ENCODE measurements at regions not wholly inside any gene's neighbourhood (a gene's known extent, or its start where the extent isn't known, plus 50 kb on each side); places are given as distances from the start of the nearest gene placed in this dataset.
A peak's percentile ranks its signal among the peaks of the same experiment; 100 is the strongest.
"Not testable (repeated sequence)": the region's sequence is repeated elsewhere in the genome, so short reads cannot be mapped to it uniquely, and the experiment has no call there.

GRCh38 chr2:113341191-113341869 is 62.6 kb upstream of the PAX8 start:
- Histone ChIP-seq H3K4me1 (replicated peaks) (no peaks in the 10 kb centered on the region), H3K36me3 (no peaks in the 10 kb centered on the region), H3K4me3 (no peak overlapping the region), H3K27ac (no peak overlapping the region), H3K27me3 (replicated peaks; ENCODE audit: insufficient read depth) (no peaks in the 10 kb centered on the region), H3K9me3 (no peaks in the 10 kb centered on the region)
- TF ChIP-seq POLR2A (IDR thresholded peaks at IDR 0.05) (no peak), POLR2AphosphoS5 (IDR thresholded peaks at IDR 0.05) (no peak), CTCF (IDR thresholded peaks at IDR 0.05) (no peak)
- DNase-seq (ENCODE audit: low spot score): no peak
- WGBS: 78% methylated on average over 7 of the region's 8 CpGs
- intact Hi-C loops (cut with DNase I): no loop called here

- Histone ChIP-seq H3K4me1 (replicated peaks) (no peaks in the 10 kb centered on the region), H3K4me3 (no peak overlapping the region), H3K9me3 (no peaks in the 10 kb centered on the region), H3K27ac (no peak overlapping the region), H3K27me3 (replicated peaks; ENCODE audit: insufficient read depth) (no peaks in the 10 kb centered on the region), H3K36me3 (no peaks in the 10 kb centered on the region)
- peak; percentile 24 for DNase-seq (ENCODE audit: low spot score)
- TF ChIP-seq POLR2A (IDR thresholded peaks at IDR 0.05) (no peak), POLR2AphosphoS5 (IDR thresholded peaks at IDR 0.05) (peak; percentile 31)
- 45% methylated on average over 5 of the region's 5 CpGs for WGBS
- intact Hi-C loops (cut with DNase I): no loop called here
These were observed 59.1 kb upstream of the PAX8 start for GRCh38 chr2:113337809-113338208.

GRCh38 chr2:113336040-113336439 is 57.3 kb upstream of the PAX8 start:
- peak; percentile 14 for DNase-seq (ENCODE audit: low spot score)
- H3K4me3 ChIP-seq; H3K27ac ChIP-seq; intact Hi-C loops (cut with DNase I); H3K9me3 ChIP-seq; H3K4me1 ChIP-seq (replicated peaks); H3K36me3 ChIP-seq; H3K27me3 ChIP-seq (replicated peaks; ENCODE audit: insufficient read depth): not testable (repeated sequence)
- peak; percentile 46 for TF ChIP-seq POLR2AphosphoS5 (IDR thresholded peaks at IDR 0.05)
- WGBS: 26% methylated on average over 3 of the region's 3 CpGs

GRCh38 chr2:113334147-113334546 is 55.4 kb upstream of the PAX8 start:
- H3K4me1 ChIP-seq (replicated peaks): peaks cover 3% of the 10 kb centered on the region
- no peak overlapping the region for H3K4me3 ChIP-seq
- no peak for TF ChIP-seq POLR2AphosphoS5 (IDR thresholded peaks at IDR 0.05)
- TF ChIP-seq POLR2A (IDR thresholded peaks at IDR 0.05): no peak
- 91% methylated on average over 5 of the region's 5 CpGs for WGBS
- H3K9me3 ChIP-seq: no peaks in the 10 kb centered on the region
- DNase-seq (ENCODE audit: low spot score): no peak
- H3K27me3 ChIP-seq (replicated peaks; ENCODE audit: insufficient read depth): no peaks in the 10 kb centered on the region
- intact Hi-C loops (cut with DNase I): no loop called here
- H3K36me3 ChIP-seq: no peaks in the 10 kb centered on the region
- H3K27ac ChIP-seq: no peak overlapping the region

GRCh38 chr2:113333735-113334134 is 55.0 kb upstream of the PAX8 start:
- 84% methylated on average over 5 of the region's 5 CpGs for WGBS
- H3K36me3 ChIP-seq; intact Hi-C loops (cut with DNase I); H3K4me3 ChIP-seq; H3K4me1 ChIP-seq (replicated peaks); DNase-seq (ENCODE audit: low spot score); H3K9me3 ChIP-seq; H3K27ac ChIP-seq; H3K27me3 ChIP-seq (replicated peaks; ENCODE audit: insufficient read depth): not testable (repeated sequence)

- H3K4me3 ChIP-seq; intact Hi-C loops (cut with DNase I); H3K9me3 ChIP-seq; H3K4me1 ChIP-seq (replicated peaks); H3K27me3 ChIP-seq (replicated peaks; ENCODE audit: insufficient read depth); H3K27ac ChIP-seq; H3K36me3 ChIP-seq: not testable (repeated sequence)
- peak; percentile 23 for TF ChIP-seq POLR2AphosphoS5 (IDR thresholded peaks at IDR 0.05)
- peak; percentile 42 for DNase-seq (ENCODE audit: low spot score)
- 65% methylated on average over 5 of the region's 5 CpGs for WGBS
These were observed 51.5 kb upstream of the PAX8 start for GRCh38 chr2:113330060-113330767.

- intact Hi-C loops (cut with DNase I); H3K27ac ChIP-seq; H3K4me1 ChIP-seq (replicated peaks); H3K27me3 ChIP-seq (replicated peaks; ENCODE audit: insufficient read depth); H3K9me3 ChIP-seq; H3K4me3 ChIP-seq; H3K36me3 ChIP-seq: not testable (repeated sequence)
- peak; percentile 59 for DNase-seq (ENCODE audit: low spot score)
- WGBS: 19% methylated on average over 9 of the region's 9 CpGs
- TF ChIP-seq POLR2AphosphoS5 (IDR thresholded peaks at IDR 0.05): peak; percentile 44
These were observed 50.3 kb upstream of the PAX8 start for GRCh38 chr2:113328973-113329372.

- H3K27me3 ChIP-seq (replicated peaks; ENCODE audit: insufficient read depth); H3K4me1 ChIP-seq (replicated peaks); H3K36me3 ChIP-seq; H3K4me3 ChIP-seq; H3K27ac ChIP-seq; DNase-seq (ENCODE audit: low spot score); intact Hi-C loops (cut with DNase I); H3K9me3 ChIP-seq: not testable (repeated sequence)
- 59% methylated on average over 1 of the region's 1 CpG for WGBS
These were observed 49.9 kb upstream of the PAX8 start for GRCh38 chr2:113328572-113328971.
